ENCODE measurements at regions not wholly inside any gene's neighbourhood (a gene's known extent, or its start where the extent isn't known, plus 50 kb on each side); places are given as distances from the start of the nearest gene placed in this dataset.

DNA sequence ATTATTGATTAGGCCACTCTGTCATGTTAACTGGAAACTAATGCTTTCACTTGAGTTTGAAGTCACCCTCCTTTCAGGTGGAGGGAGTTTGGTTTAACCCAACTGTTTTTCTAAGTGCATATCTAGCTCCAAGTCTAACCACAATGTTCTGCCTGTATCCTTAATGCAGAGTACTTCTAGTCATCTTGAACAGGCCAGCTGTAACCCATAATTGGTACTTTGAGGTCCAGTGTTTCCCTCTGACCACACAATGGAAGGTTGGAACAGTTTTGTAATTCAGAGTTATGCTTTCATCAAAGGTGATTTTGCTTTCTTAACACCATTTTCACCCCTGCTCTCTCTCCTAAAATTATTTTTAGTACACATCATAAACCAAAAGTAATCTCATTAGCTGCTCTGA is 237.2 kb upstream of the DCN start:
- TF ChIP-seq POLR2A (IDR thresholded peaks at IDR 0.05) (no peak), CTCF (IDR thresholded peaks at IDR 0.05) (no peak), POLR2AphosphoS5 (IDR thresholded peaks at IDR 0.05) (no peak)
